UCSD-AML1 (cell line): ENCODE measurements at regions not wholly inside any gene's neighbourhood (a gene's known extent, or its start where the extent isn't known, plus 50 kb on each side); places are given as distances from the start of the nearest gene placed in this dataset.
A peak's percentile ranks its signal among the peaks of the same experiment; 100 is the strongest.

Source experiments
- DNase-seq: peaks from one replicate; lab custom pipeline; 2025; ENCODE audit not compliant: unreplicated experiment; lab: John Stamatoyannopoulos, UW

DNA sequence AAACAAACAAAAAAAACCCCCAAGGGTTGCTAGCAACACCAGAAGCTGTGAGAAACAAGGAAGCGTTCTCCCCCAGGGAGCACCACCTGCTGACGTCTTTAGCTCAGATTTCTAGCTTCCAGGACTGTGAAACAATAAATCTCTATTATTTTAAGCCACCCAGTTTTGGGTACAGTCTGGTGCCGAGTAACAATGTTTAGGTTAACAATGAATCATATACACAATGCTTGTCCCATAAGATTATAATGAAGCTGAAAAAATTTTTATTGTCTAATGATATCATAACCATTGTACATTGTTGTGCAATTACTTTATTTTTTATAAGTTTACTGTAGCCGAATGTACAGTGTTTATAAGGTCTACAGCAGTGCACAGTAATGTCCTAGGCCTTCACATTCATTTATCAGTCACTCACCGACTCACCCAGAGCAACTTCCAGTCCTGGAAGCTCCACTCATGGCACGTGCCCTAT, 72.1 kb upstream of the CAB39 start:
- DNase-seq = no peak

DNA sequence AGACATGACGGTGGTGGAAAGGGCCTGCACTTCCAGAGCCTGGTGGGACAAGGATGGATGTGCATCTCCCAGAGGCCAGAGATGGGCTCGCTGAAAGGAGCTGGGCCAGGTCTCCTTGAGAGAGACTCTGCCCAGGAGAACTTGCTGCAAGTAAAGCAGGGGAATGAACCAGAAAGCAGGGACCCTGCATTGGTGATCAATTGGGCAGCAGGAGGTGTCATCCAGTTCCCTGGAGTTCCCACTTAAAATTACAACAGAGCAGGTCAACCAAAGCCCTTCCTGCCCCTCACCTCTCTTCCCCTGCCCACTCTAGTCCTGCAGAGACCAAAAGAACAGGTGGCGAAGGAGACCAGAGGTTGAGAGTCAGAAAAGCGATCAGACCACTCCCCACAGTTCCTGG, 69.7 kb upstream of the CAB39 start:
- no peak for DNase-seq

DNA sequence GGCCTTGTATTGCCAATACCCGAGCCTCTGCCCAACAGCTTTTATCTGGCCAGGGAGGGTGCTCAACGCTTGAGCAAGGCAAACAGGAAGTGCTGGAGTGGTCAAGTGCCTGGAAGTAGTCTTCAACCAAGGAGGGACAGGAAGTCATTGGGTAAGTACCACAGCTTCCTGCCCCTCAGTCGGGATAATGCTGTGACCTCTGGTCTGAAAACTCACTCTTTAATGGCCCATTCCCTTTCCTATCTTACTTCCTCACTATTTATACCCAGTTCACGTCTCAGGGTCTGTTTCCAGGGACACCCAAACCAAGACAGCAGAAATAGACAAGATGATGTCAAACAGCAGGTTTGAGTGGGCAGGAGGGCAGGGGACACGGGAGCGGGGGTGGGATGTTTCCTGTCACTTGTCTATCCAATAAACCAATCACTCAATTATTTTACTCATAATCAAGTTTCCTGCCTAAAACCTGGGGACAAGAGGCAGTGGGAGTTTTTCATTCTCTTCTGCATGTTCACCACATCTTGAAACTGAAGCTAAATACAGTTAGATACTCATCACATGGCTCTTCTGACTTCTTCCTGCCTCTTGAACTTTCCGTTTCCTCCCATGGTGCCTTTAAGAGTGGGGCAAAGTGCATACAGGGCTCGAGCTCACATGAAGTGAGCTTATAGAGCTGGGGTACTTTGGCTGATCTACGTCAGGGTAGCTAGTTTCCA, 68.9 kb upstream of the CAB39 start:
- DNase-seq = peak; percentile 69

DNA sequence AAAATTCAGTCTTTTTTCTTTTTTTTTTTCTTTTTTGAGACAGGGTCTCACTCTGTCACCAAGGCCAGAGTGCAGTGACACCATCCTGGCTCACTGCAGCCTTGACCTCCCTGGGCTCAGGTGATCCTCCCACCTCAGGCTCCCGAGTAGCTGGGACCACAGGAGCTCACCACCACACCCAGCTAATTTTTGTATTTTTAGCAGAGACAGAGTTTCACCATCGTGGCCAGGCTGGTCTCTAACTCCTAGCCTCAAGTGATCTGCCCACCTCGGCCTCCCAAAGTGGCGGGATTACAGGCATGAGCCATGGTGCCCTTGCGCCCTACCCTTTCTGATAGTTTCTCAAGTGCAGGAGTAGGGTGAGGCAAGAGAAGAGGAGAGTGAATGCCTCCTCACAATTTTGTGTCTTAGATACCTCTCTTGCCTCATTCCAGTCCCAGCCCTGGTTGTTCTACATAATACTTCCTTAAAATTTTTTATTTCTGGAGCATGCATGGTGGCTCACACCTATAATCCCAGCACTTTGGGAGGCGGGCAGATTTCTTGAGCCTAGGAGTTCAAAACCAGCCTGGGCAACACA, 68.2 kb upstream of the CAB39 start:
- no peak for DNase-seq

DNA sequence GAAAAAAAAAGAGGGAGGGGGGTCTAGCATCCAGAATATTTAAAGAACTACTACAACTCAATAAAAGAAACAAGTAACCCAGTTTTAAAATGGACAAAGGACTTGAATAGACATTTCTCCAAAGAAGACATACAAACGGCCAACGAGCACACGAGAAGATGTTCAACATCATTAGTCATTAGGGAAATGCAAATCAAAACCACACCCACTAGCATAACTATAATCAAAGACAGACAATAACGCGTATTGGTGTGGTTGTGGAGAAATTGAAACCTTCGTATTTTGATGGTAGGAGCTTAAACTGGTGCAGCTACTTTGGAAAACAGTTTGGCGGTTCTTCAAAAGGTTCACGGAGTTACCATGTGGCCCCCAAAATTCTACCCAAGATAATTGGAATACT, 64.3 kb upstream of the CAB39 start:
- DNase-seq = no peak

DNA sequence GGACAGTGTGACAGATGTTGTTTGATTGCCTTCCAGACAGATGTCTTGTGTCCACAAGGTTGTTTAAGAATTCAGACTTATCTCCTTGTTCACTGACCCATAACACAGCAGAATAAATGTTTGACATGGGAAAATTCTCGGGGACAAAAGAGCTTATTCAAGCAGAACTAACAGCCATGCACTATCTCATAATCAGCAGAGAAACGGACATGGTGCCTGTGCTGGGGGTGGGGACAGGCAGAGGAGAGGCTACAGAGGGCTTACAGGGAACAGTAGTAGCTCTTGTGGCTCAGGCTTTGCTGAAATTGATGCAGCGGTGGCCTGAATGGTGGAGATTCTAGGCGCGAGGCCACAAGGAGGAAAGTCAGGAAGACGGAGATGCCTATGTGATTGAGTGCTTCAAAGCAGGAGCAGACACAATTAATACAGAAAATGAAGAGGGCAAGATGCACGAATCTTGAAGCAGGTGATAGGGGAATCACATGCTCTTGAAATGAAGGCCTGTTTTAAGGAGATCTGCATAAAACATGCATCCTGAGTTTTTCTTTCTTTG, 62.0 kb upstream of the CAB39 start:
- DNase-seq = no peak

DNA sequence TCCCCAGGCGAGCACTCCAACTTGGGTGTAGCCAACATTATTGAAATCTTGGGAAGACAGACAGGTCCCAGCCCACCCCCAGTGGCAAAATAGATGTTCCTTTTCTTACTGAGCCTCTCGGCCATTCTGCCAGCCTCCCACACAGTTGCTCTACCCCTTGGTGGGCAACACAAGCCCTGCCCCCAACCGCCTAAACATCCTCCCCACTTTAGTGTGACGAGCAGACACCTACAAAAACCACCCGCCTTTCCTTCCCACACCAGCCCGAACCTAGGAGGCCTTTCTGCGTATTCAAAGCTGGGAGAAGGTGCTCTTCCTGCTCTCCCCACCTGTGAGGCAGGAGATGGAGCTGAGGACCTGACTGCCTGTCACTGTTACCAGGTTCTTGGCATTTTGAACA, 58.6 kb upstream of the CAB39 start:
- no peak for DNase-seq

- no peak for DNase-seq
Measured at GRCh38 chr2:230657462-230657861, 55.2 kb upstream of the CAB39 start.

DNA sequence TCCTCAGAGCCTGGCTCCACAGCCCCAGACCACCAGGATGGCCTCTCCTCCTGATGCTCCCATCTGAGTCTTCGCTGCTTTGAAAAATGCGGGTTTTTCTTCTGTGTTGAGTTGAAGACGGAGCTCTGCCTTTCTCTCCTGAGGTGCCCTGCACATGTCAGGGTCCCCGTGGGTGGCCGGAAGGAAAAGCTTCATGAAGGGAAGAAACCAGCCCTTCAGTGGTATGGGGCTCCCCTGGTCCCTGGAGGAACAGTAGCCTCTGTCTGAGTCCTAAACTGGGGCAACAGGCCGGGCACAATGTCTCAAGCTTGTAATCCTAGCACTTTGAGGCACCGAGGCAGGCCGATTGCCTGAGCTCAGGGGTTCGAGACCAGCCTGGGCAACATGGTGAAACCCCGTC, 54.7 kb upstream of the CAB39 start:
- no peak for DNase-seq

DNA sequence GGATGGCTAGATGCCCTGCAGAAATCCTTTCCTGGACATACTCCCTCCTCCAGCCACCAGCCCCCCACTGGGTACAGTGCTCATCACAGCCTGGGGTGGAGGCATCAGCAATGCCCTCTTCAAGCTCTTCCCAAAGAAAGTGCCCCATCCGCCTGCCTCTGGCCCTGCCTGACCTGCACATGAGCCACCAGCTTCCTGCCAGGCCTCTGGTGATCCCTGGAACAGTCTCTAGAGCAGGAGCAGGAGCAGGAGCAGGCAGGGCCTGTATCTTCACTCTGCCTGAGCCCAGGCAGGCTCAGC, 54.1 kb upstream of the CAB39 start:
- DNase-seq = no peak

DNA sequence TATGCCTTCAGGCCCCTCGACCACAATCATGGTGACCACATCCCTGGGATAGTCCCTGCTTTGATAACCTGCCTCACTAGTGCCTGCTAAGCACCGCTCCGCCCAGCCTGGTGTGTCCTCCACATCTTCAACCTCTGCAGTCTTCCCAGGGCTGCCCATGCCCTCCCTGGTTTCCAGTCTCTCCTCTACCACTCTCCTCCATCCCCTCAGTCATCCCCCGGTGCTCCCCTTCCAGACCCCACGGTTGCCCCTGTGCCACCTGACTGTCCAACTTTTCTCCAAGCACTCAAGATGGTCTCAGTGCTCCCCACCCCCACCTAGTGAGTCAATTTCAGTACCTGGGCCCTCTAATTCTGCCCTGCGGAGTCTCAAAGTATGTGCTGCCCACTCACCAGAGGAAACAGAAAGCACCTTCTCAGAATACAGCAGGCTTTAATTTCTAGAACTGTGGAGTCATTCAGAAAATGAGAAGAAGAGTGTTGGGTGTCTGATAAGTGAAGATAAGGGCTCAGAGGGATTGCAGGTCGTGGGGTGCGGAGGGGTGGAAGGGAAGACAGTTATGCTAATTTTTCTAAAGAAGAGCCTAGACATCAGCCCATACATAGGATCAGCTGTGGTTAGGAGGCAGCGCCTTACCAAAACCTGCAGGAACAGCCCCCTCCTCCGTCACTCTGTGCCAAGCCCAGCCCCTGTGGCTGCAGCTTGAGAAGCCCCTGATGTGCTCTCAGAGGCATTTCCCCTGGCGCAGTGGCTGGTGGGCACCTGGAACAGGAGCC, 53.6 kb upstream of the CAB39 start:
- DNase-seq = no peak

DNA sequence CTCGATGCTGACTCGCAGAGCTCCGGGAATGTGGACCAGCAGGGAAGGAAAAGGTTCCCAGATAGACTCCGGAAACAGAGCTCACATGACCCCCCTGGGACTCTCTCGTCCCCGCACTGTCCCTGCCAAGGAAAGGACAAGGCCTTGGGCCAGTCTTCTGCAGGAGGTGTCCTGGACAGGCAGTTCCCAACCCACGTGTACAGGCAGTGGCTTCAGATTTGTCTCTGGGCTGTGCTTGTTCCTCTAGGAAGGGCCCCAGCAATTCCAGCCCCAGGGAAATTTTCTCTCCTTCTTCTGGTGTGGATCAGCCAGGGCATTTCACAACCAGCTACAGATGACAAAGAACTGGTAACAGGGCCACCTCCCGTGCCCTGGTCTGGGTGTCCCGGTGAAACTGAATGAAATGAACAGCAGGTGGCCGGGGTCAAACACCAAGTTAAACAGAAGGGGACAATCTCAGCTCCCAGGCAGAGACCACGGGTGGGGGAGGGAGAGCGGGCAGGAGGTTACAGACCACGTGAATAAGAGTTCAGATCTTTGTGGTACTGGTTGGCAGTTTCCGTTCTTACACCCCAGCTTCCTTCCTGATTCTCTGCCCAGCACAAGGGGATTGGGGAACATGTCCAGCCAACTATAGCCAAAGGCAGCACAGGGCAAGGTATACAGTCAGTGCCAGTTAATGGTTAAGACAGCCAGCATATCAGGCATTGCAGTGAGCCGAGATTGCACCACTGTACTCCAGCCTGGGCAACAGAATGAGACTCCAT, 52.2 kb upstream of the CAB39 start:
- DNase-seq = peak; percentile 64

GRCh38 chr2:230661072-230661957, 51.3 kb upstream of the CAB39 start:
- DNase-seq = no peak
